Aorta (tissue), 5 donors: ENCODE measurements at regions not wholly inside any gene's neighbourhood (a gene's known extent, or its start where the extent isn't known, plus 50 kb on each side); places are given as distances from the start of the nearest gene placed in this dataset.
"Not testable (repeated sequence)": the region's sequence is repeated elsewhere in the genome, so short reads cannot be mapped to it uniquely, and the experiment has no call there.

ENCODE experiments used
- ATAC-seq: fragments of 200-7000 bp; cut with Tn5 transposase; one replicate; pipeline ENCODE4 v1.9.1; 2022; ENCODE audit warnings: moderate library complexity; ENCODE audit not compliant: low FRiP score
- DNase-seq, 2 donors: peaks; one replicate each; pipeline ENCODE4 v3.0.0-alpha.2; 2020
- H3K27ac ChIP-seq, 2 donors: one replicate each; pipeline ENCODE4 v1.5.1; 2013; ENCODE audit warnings: low read length in 2 of 2, mild to moderate bottlenecking in 2 of 2, moderate library complexity in 2 of 2, control low read depth in 1 of 2, inconsistent platforms in 1 of 2, low read depth in 1 of 2
- H3K27me3 ChIP-seq, 2 donors: one replicate each; pipeline ENCODE4 v1.6.1; 2013; ENCODE audit warnings: control low read depth in 1 of 2, low read length in 1 of 2, mild to moderate bottlenecking in 1 of 2, moderate library complexity in 1 of 2; ENCODE audit not compliant: insufficient read depth in 2 of 2, control insufficient read depth in 1 of 2
- H3K36me3 ChIP-seq, 2 donors: one replicate each; pipeline ENCODE4 v1.6.1; 2013; ENCODE audit warnings: control low read depth in 1 of 2, low read length in 1 of 2, mild to moderate bottlenecking in 1 of 2; ENCODE audit not compliant: insufficient read depth in 2 of 2, control insufficient read depth in 1 of 2
- H3K4me1 ChIP-seq, 2 donors: one replicate each; pipeline ENCODE4 v1.6.1; 2013; ENCODE audit warnings: low read length in 2 of 2, control low read depth in 1 of 2, mild to moderate bottlenecking in 1 of 2, moderate library complexity in 1 of 2; ENCODE audit not compliant: insufficient read depth in 2 of 2, control insufficient read depth in 1 of 2
- H3K4me3 ChIP-seq, 2 donors: one replicate each; pipeline ENCODE4 v1.5.1; 2013; ENCODE audit warnings: low read length in 2 of 2, control low read depth in 1 of 2, mild to moderate bottlenecking in 1 of 2
- H3K9me3 ChIP-seq: one replicate; pipeline ENCODE4 v1.6.1; 2013; ENCODE audit warnings: mild to moderate bottlenecking, low read length; ENCODE audit not compliant: control insufficient read depth
- WGBS, 2 donors: extraction: QIAGEN DNeasy Blood & Tissue Kit; methylation state at CpG; one replicate each; pipeline ENCODE4 v1.1.7; 2013; 5-methylcytosine and 5-hydroxymethylcytosine counted together
- intact Hi-C, 2 donors: fragments of 100-400 bp; cut with DNase I; formaldehyde crosslinking; loops; one replicate each; pipeline versions ENCODE4 v1.14.2 to v1.15.0; 2022
- donor health status: healthy with polysubstance abuse.
- donor health status: Bipolar disorder and iron deficiency.
- donor health status: DM: no; HTN: no; CAD: no.
- donor health status: DM: no; HTN: no; CAD: no.
- donor health status: DM: yes; HTN: yes; CAD: no.

GRCh38 chr1:83151167-83151898 is 847.6 kb downstream of the TTLL7 start:
- peak; percentile 75 to 81 for DNase-seq
- WGBS, 2 donors = 38 to 45% methylated on average over 2 of the region's 3 CpGs

GRCh38 chr1:83150479-83150878 is 848.5 kb downstream of the TTLL7 start:
- H3K9me3 ChIP-seq, H3K4me1 ChIP-seq, intact Hi-C loops, H3K27me3 ChIP-seq, H3K4me3 ChIP-seq, H3K27ac ChIP-seq, DNase-seq, H3K36me3 ChIP-seq, ATAC-seq: not testable (repeated sequence)
- WGBS, 2 donors = 50 to 51% methylated on average over 6 of the region's 6 CpGs

More at GRCh38 chr1:83151167-83151898, 847.6 kb downstream of the TTLL7 start:
- H3K27me3 ChIP-seq, H3K9me3 ChIP-seq, H3K4me1 ChIP-seq, intact Hi-C loops, H3K4me3 ChIP-seq, H3K36me3 ChIP-seq, H3K27ac ChIP-seq: not testable (repeated sequence)
- ATAC-seq = peak; percentile 96

GRCh38 chr1:83145820-83146219 is 853.1 kb downstream of the TTLL7 start:
- H3K4me3 ChIP-seq, DNase-seq, H3K4me1 ChIP-seq, ATAC-seq, H3K27me3 ChIP-seq, H3K36me3 ChIP-seq, intact Hi-C loops, H3K27ac ChIP-seq, H3K9me3 ChIP-seq: not testable (repeated sequence)
- WGBS, 2 donors = 38 to 48% methylated on average over 1 of the region's 2 CpGs

- H3K4me1 ChIP-seq, H3K4me3 ChIP-seq, H3K27me3 ChIP-seq, ATAC-seq, DNase-seq, intact Hi-C loops, H3K27ac ChIP-seq, H3K9me3 ChIP-seq, H3K36me3 ChIP-seq: not testable (repeated sequence)
- 81 to 83% methylated on average over 1 of the region's 1 CpG for WGBS, 2 donors
Measured at GRCh38 chr1:83142802-83143201, 856.1 kb downstream of the TTLL7 start.

- H3K9me3 ChIP-seq, H3K36me3 ChIP-seq, intact Hi-C loops, ATAC-seq, H3K4me1 ChIP-seq, DNase-seq, H3K27ac ChIP-seq, H3K4me3 ChIP-seq, H3K27me3 ChIP-seq: not testable (repeated sequence)
- WGBS, 2 donors = 71 to 94% methylated on average over 1 of the region's 1 CpG
Measured at GRCh38 chr1:83135524-83136157, 863.3 kb downstream of the TTLL7 start.

- H3K36me3 ChIP-seq, H3K27me3 ChIP-seq, intact Hi-C loops, H3K27ac ChIP-seq, H3K9me3 ChIP-seq, ATAC-seq, H3K4me1 ChIP-seq, DNase-seq, H3K4me3 ChIP-seq: not testable (repeated sequence)
- WGBS, 2 donors = 86 to 88% methylated on average over 1 of the region's 3 CpGs
Measured at GRCh38 chr1:83134322-83135014, 864.5 kb downstream of the TTLL7 start.

- ATAC-seq (no peak), DNase-seq (no peak)
- no peaks in the 10 kb centered on the region for H3K9me3 ChIP-seq
- no peak overlapping the region for H3K4me3 ChIP-seq
- no peaks in the 10 kb centered on the region for H3K27me3 ChIP-seq
- intact Hi-C loops = no loop called here
- no peaks in the 10 kb centered on the region for H3K4me1 ChIP-seq
- 92 to 99% methylated on average over 1 of the region's 1 CpG for WGBS, 2 donors
- no peak overlapping the region for H3K27ac ChIP-seq
- no peaks in the 10 kb centered on the region for H3K36me3 ChIP-seq
Measured at GRCh38 chr1:83131692-83131955, 867.3 kb downstream of the TTLL7 start.

GRCh38 chr1:83130886-83131691 is 867.8 kb downstream of the TTLL7 start:
- H3K4me1 ChIP-seq = no peaks in the 10 kb centered on the region
- H3K27ac ChIP-seq = no peak overlapping the region
- intact Hi-C loops = no loop called here
- 95 to 97% methylated on average over 3 of the region's 3 CpGs for WGBS, 2 donors
- no peaks in the 10 kb centered on the region for H3K9me3 ChIP-seq
- no peak overlapping the region for H3K4me3 ChIP-seq
- ATAC-seq (no peak), DNase-seq (no peak)
- no peaks in the 10 kb centered on the region for H3K27me3 ChIP-seq
- H3K36me3 ChIP-seq = no peaks in the 10 kb centered on the region
